Liver (tissue), 7 donors: ENCODE measurements at regions not wholly inside any gene's neighbourhood (a gene's known extent, or its start where the extent isn't known, plus 50 kb on each side); places are given as distances from the start of the nearest gene placed in this dataset.

Experiments used
- DNase-seq: peaks from one replicate; pipeline ENCODE4 v3.0.0-alpha.2; 2017; ENCODE audit warnings: low spot score
- H3K27ac ChIP-seq, 2 donors: one replicate each; pipeline ENCODE4 v1.7.0; 2013; ENCODE audit warnings: inconsistent platforms in 2 of 2, low read length in 2 of 2, control low read depth in 1 of 2, low read depth in 1 of 2, mild to moderate bottlenecking in 1 of 2
- H3K27me3 ChIP-seq, 4 donors: one replicate each; pipeline versions ENCODE4 v1.6.1 to v1.7.0; 2013; ENCODE audit warnings: low read length in 3 of 4, inconsistent platforms in 1 of 4, mild to moderate bottlenecking in 1 of 4, moderate library complexity in 1 of 4; ENCODE audit not compliant: control insufficient read depth in 4 of 4, insufficient read depth in 4 of 4
- H3K36me3 ChIP-seq, 4 donors: one replicate each; pipeline versions ENCODE4 v1.6.1 to v1.7.0; 2013; ENCODE audit warnings: low read length in 3 of 4, mild to moderate bottlenecking in 3 of 4, low read depth in 1 of 4, moderate library complexity in 1 of 4; ENCODE audit not compliant: control insufficient read depth in 4 of 4, insufficient read depth in 3 of 4
- H3K4me1 ChIP-seq, 4 donors: one replicate each; pipeline versions ENCODE4 v1.6.1 to v1.7.0; 2013; ENCODE audit warnings: low read length in 3 of 4, mild to moderate bottlenecking in 3 of 4, moderate library complexity in 1 of 4; ENCODE audit not compliant: control insufficient read depth in 4 of 4, insufficient read depth in 4 of 4
- H3K4me3 ChIP-seq, 3 donors: one replicate each; pipeline versions ENCODE4 v1.6.1 to v1.7.0; 2013; ENCODE audit warnings: low read length in 3 of 3, control low read depth in 1 of 3, low read depth in 1 of 3, mild to moderate bottlenecking in 1 of 3
- H3K9ac ChIP-seq, 2 donors: one replicate each; pipeline ENCODE4 v1.7.0; 2013; ENCODE audit warnings: low read length in 2 of 2, mild to moderate bottlenecking in 2 of 2, moderate library complexity in 2 of 2, control low read depth in 1 of 2, low read depth in 1 of 2
- H3K9me3 ChIP-seq, 4 donors: one replicate each; pipeline versions ENCODE4 v1.6.1 to v1.7.0; 2013; ENCODE audit warnings: low read length in 3 of 4; ENCODE audit not compliant: control insufficient read depth in 4 of 4
- EGR1 ChIP-seq, 2 donors: IDR thresholded peaks; 2 replicates each; pipeline ENCODE4 v1.6.1; 2016 to 2018; ENCODE audit warnings: antibody characterized with exemption in 2 of 2, low read depth in 2 of 2
- FOXA1 ChIP-seq: IDR thresholded peaks from 2 replicates; pipeline ENCODE4 v1.6.1; 2016; ENCODE audit warnings: antibody characterized with exemption
- FOXA2 ChIP-seq: IDR thresholded peaks from 2 replicates; pipeline ENCODE4 v1.6.1; 2016; ENCODE audit warnings: antibody characterized with exemption
- JUND ChIP-seq, 2 donors: IDR thresholded peaks; 2 replicates each; pipeline ENCODE4 v1.6.1; 2016; ENCODE audit warnings: antibody characterized with exemption in 2 of 2
- MAX ChIP-seq: IDR thresholded peaks from 2 replicates; pipeline ENCODE4 v1.6.1; 2016; ENCODE audit warnings: antibody characterized with exemption
- NR2F2 ChIP-seq: IDR thresholded peaks from 2 replicates; pipeline ENCODE4 v1.6.1; 2016; ENCODE audit warnings: antibody characterized with exemption
- RAD21 ChIP-seq, 2 donors: IDR thresholded peaks; 2 replicates each; pipeline ENCODE4 v1.6.1; 2016; ENCODE audit warnings: antibody characterized with exemption in 2 of 2, mild to moderate bottlenecking in 2 of 2
- RXRA ChIP-seq, 2 donors: IDR thresholded peaks; 2 replicates each; pipeline ENCODE4 v1.6.1; 2017 to 2018; ENCODE audit warnings: antibody characterized with exemption in 2 of 2, mild to moderate bottlenecking in 1 of 2
- TAF1 ChIP-seq: conservative IDR thresholded peaks from 2 replicates; pipeline ENCODE4 v1.6.1; 2016; ENCODE audit warnings: antibody characterized with exemption, mild to moderate bottlenecking
- YY1 ChIP-seq: IDR thresholded peaks from 2 replicates; pipeline ENCODE4 v1.6.1; 2016; ENCODE audit warnings: antibody characterized with exemption, mild to moderate bottlenecking
- WGBS: extraction: QIAGEN DNeasy Blood & Tissue Kit; methylation state at CpG from one replicate; pipeline ENCODE4 v1.1.7; 2013; 5-methylcytosine and 5-hydroxymethylcytosine counted together
- TF ChIP-seq, protein P1 (sequence below): IDR thresholded peaks from 2 replicates; pipeline ENCODE4 v1.6.1; 2016; ENCODE audit warnings: antibody characterized with exemption
- donor health status: healthy.
- donor health status: healthy.
- donor health status: healthy.
- donor health status: healthy.

- Histone ChIP-seq H3K27me3 (peaks cover 0 to 7% (median 3%) of the 10 kb centered on the region in 4 donors), H3K4me3 (no peak overlapping the region), H3K27ac (no peak overlapping the region), H3K9ac (no peak overlapping the region), H3K4me1 (peaks cover 0 to 10% (median 2%) of the 10 kb centered on the region in 4 donors), H3K9me3 (no peaks in the 10 kb centered on the region), H3K36me3 (no peaks in the 10 kb centered on the region)
- no peak for DNase-seq
- TF ChIP-seq RXRA (IDR thresholded peaks at IDR 0.05) (no peak), FOXA2 (no peak), FOXA1 (no peak), RAD21 (IDR thresholded peaks at IDR 0.05) (no peak), EGR1 (IDR thresholded peaks at IDR 0.05; ENCODE audit: low read depth in 2 of 2) (no peak)
- 96% methylated on average over 3 of the region's 3 CpGs for WGBS
Observed at GRCh38 chr11:22430639-22431038, 92.5 kb downstream of the SLC17A6 start.

- no peak overlapping the region for H3K27ac ChIP-seq
- no peak overlapping the region for H3K4me3 ChIP-seq
- TF ChIP-seq FOXA2 (no peak), YY1 (no peak), EGR1 (IDR thresholded peaks at IDR 0.05; ENCODE audit: low read depth in 2 of 2) (no peak), TAF1 (no peak), NR2F2 (no peak), MAX (no peak), JUND (IDR thresholded peaks at IDR 0.05) (no peak)
- TF ChIP-seq, protein P1, sequence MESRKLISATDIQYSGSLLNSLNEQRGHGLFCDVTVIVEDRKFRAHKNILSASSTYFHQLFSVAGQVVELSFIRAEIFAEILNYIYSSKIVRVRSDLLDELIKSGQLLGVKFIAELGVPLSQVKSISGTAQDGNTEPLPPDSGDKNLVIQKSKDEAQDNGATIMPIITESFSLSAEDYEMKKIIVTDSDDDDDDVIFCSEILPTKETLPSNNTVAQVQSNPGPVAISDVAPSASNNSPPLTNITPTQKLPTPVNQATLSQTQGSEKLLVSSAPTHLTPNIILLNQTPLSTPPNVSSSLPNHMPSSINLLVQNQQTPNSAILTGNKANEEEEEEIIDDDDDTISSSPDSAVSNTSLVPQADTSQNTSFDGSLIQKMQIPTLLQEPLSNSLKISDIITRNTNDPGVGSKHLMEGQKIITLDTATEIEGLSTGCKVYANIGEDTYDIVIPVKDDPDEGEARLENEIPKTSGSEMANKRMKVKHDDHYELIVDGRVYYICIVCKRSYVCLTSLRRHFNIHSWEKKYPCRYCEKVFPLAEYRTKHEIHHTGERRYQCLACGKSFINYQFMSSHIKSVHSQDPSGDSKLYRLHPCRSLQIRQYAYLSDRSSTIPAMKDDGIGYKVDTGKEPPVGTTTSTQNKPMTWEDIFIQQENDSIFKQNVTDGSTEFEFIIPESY, result no peak
- no peak for DNase-seq
- peaks cover 0 to 7% (median 3%) of the 10 kb centered on the region in 4 donors for H3K27me3 ChIP-seq
- no peak overlapping the region for H3K9ac ChIP-seq
- H3K36me3 ChIP-seq, result no peaks in the 10 kb centered on the region
- no peaks in the 10 kb centered on the region for H3K9me3 ChIP-seq
- peaks cover 0 to 10% (median 2%) of the 10 kb centered on the region in 4 donors for H3K4me1 ChIP-seq
- 91% methylated on average over 3 of the region's 3 CpGs for WGBS
Observed at GRCh38 chr11:22430141-22430541, 92.0 kb downstream of the SLC17A6 start.
